ENCODE measurements at regions not wholly inside any gene's neighbourhood (a gene's known extent, or its start where the extent isn't known, plus 50 kb on each side); places are given as distances from the start of the nearest gene placed in this dataset.

DNA sequence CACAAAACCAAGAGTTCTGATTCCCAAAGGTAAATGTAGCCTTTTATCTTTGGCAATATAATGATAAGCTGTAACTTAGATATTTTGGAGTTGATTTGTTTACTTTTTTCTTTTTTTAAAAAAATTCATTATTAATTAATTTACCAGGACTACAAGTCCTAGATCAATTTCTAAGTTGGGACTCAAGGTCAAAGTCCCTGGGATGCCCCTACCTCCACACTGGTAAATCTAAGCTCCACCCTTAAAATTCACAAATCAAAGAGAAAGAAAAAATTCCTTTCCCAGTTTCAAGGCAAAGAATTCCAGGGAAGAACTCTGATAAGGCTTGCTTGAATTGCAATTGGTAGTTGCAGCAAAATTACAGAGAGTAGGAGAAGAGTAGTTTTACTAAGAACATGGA is 71.3 kb downstream of the MDH1 start:
- TF ChIP-seq GATA3 (IDR thresholded peaks at IDR 0.05; ENCODE audit: low read depth, low read length) (no peak), GATA2 (IDR thresholded peaks at IDR 0.05; ENCODE audit: low read depth, low read length) (no peak)
